ENCODE measurements at regions not wholly inside any gene's neighbourhood (a gene's known extent, or its start where the extent isn't known, plus 50 kb on each side); places are given as distances from the start of the nearest gene placed in this dataset.
A peak's percentile ranks its signal among the peaks of the same experiment; 100 is the strongest.

GRCh38 chr18:53698907-53699306 lies 525.6 kb downstream of the MBD2 start:
- TF ChIP-seq CTCF (conservative IDR thresholded peaks at IDR 0.05 in 1 of 2, IDR thresholded peaks at IDR 0.05 in 1 of 2; ENCODE audit: low read depth in 1 of 2, low read length in 2 of 2) = peak in 1 of 2 donors; percentile 10
- no peak for TF ChIP-seq EZH2 (IDR thresholded peaks at IDR 0.05; ENCODE audit: low read length, missing control alignments)

All from fibroblast of lung (primary cell).